Esophagus squamous epithelium (tissue), 4 donors: ENCODE measurements at regions not wholly inside any gene's neighbourhood (a gene's known extent, or its start where the extent isn't known, plus 50 kb on each side); places are given as distances from the start of the nearest gene placed in this dataset.

ENCODE experiments used
- CTCF ChIP-seq, 6 experiments: fragments of 450-650 bp in 4 of 6; fragments of 200-600 bp in 2 of 6; sonication (generic) in 2 of 6; IDR thresholded peaks; one replicate each; pipeline ENCODE4 v1.5.1; 2016 to 2019; ENCODE audit warnings: antibody characterized with exemption in 6 of 6, mild to moderate bottlenecking in 4 of 6, moderate library complexity in 4 of 6
- POLR2A ChIP-seq, 4 donors: fragments of 450-650 bp; IDR thresholded peaks; one replicate each; pipeline ENCODE4 v1.6.1; 2017; ENCODE audit warnings: antibody characterized with exemption in 4 of 4, mild to moderate bottlenecking in 4 of 4, moderate library complexity in 3 of 4

GRCh38 chr6:119952696-119953095 is 603.1 kb upstream of the MAN1A1 start:
- TF ChIP-seq POLR2A (IDR thresholded peaks at IDR 0.05) (no peak), CTCF (IDR thresholded peaks at IDR 0.05) (no peak)
